WTC11 (cell line): ENCODE measurements at regions not wholly inside any gene's neighbourhood (a gene's known extent, or its start where the extent isn't known, plus 50 kb on each side); places are given as distances from the start of the nearest gene placed in this dataset.

Experiments
- ATAC-seq: fragments of 200-7000 bp; cut with Tn5 transposase; 2 replicates; pipeline ENCODE4 v1.10.0; 2021; ENCODE audit warnings: mild to moderate bottlenecking, moderate library complexity
- CTCF ChIA-PET: fragments of 300-600 bp; sonication (Branson Sonifier 250); formaldehyde crosslinking; loops from one replicate; lab custom pipeline; 2021; ENCODE audit warnings: antibody characterized with exemption; lab: Charles Lee
- POLR2A ChIA-PET: fragments of 350-600 bp; sonication (Branson Sonifier 250); formaldehyde crosslinking; loops from one replicate; lab custom pipeline; 2021; ENCODE audit warnings: antibody characterized with exemption; lab: Charles Lee
- DNase-seq: peaks from one replicate; pipeline ENCODE4 v3.0.0; 2021; ENCODE audit warnings: low spot score
- H3K27ac Mint-ChIP-seq: 2 replicates; pipeline ENCODE4 v1.8.0; 2021; ENCODE audit warnings: mixed read lengths
- H3K27me3 Mint-ChIP-seq: 2 replicates; pipeline ENCODE4 v1.8.0; 2021; ENCODE audit warnings: low read depth, mild to moderate bottlenecking, moderate library complexity, mixed read lengths
- H3K36me3 Mint-ChIP-seq: 2 replicates; pipeline ENCODE4 v1.8.0; 2021; ENCODE audit warnings: mixed read lengths
- H3K4me1 Mint-ChIP-seq: 2 replicates; pipeline ENCODE4 v1.8.0; 2022; ENCODE audit warnings: mixed read lengths
- H3K4me3 Mint-ChIP-seq: 2 replicates; pipeline ENCODE4 v1.8.0; 2021; ENCODE audit warnings: mild to moderate bottlenecking, moderate library complexity, mixed read lengths
- H3K9me3 Mint-ChIP-seq: 2 replicates; pipeline ENCODE4 v1.8.0; 2021; ENCODE audit warnings: mixed read lengths
- CREB1 ChIP-seq: sonication (generic); formaldehyde crosslinking; IDR thresholded peaks from 2 replicates; pipeline ENCODE4 v1.8.0; 2023; ENCODE audit warnings: mild to moderate bottlenecking, missing genetic modification reagents
- EMX1 ChIP-seq: fragments of 250-450 bp; sonication (Bioruptor Pico); IDR thresholded peaks from 2 replicates; pipeline ENCODE4 v1.8.0; 2021; ENCODE audit warnings: mild to moderate bottlenecking
- ESRRA ChIP-seq: sonication (generic); formaldehyde crosslinking; IDR thresholded peaks from 2 replicates; pipeline ENCODE4 v1.8.1; 2022; ENCODE audit warnings: mild to moderate bottlenecking, missing genetic modification reagents, borderline replicate concordance
- GABPB1 ChIP-seq: sonication (generic); formaldehyde crosslinking; IDR thresholded peaks from 2 replicates; pipeline ENCODE4 v1.8.1; 2023; ENCODE audit warnings: mild to moderate bottlenecking, missing genetic modification reagents
- HMGA2 ChIP-seq: fragments of 250-450 bp; sonication (Bioruptor Pico); IDR thresholded peaks from 2 replicates; pipeline ENCODE4 v1.4.0; 2021; ENCODE audit warnings: mild to moderate bottlenecking, moderate library complexity
- KAT7 ChIP-seq: sonication (generic); formaldehyde crosslinking; IDR thresholded peaks from 2 replicates; pipeline ENCODE4 v1.8.1; 2023; ENCODE audit warnings: missing genetic modification reagents, mild to moderate bottlenecking, borderline replicate concordance
- NFE2L1 ChIP-seq: sonication (generic); formaldehyde crosslinking; IDR thresholded peaks from 2 replicates; pipeline ENCODE4 v1.8.1; 2023; ENCODE audit warnings: missing genetic modification reagents
- NR1H2 ChIP-seq: sonication (generic); formaldehyde crosslinking; IDR thresholded peaks from 2 replicates; pipeline ENCODE4 v1.9.0; 2021; ENCODE audit warnings: mild to moderate bottlenecking, moderate library complexity, missing genetic modification reagents
- NR2C2 ChIP-seq: sonication (generic); formaldehyde crosslinking; IDR thresholded peaks from 2 replicates; pipeline ENCODE4 v1.8.0; 2022; ENCODE audit warnings: mild to moderate bottlenecking, missing genetic modification reagents
- SOX15 ChIP-seq: fragments of 250-450 bp; sonication (Bioruptor Pico); IDR thresholded peaks from 2 replicates; pipeline ENCODE4 v1.9.0; 2021; ENCODE audit warnings: mild to moderate bottlenecking
- TEAD4 ChIP-seq: sonication (generic); formaldehyde crosslinking; IDR thresholded peaks from 2 replicates; pipeline ENCODE4 v1.8.0; 2022; ENCODE audit warnings: mild to moderate bottlenecking, missing genetic modification reagents
- ZNF219 ChIP-seq: sonication (generic); formaldehyde crosslinking; IDR thresholded peaks from 2 replicates; pipeline ENCODE4 v1.8.0; 2023; ENCODE audit warnings: missing genetic modification reagents, mild to moderate bottlenecking, borderline replicate concordance
- ZNF232 ChIP-seq: sonication (generic); formaldehyde crosslinking; IDR thresholded peaks from 2 replicates; pipeline ENCODE4 v1.8.0; 2022; ENCODE audit warnings: mild to moderate bottlenecking, missing genetic modification reagents
- TF ChIP-seq, protein P1 (sequence below): sonication (generic); formaldehyde crosslinking; IDR thresholded peaks from 2 replicates; pipeline ENCODE4 v1.8.0; 2023; ENCODE audit warnings: missing genetic modification reagents, mild to moderate bottlenecking, borderline replicate concordance
- TF ChIP-seq, protein P2 (sequence below): fragments of 250-450 bp; sonication (Bioruptor Pico); IDR thresholded peaks from 2 replicates; pipeline ENCODE4 v2.1.2; 2022; ENCODE audit warnings: mild to moderate bottlenecking, moderate library complexity
- TF ChIP-seq, protein P3 (sequence below): sonication (generic); formaldehyde crosslinking; IDR thresholded peaks from 2 replicates; pipeline ENCODE4 v1.8.0; 2023; ENCODE audit warnings: mild to moderate bottlenecking, missing genetic modification reagents
- TF ChIP-seq, protein P4 (sequence below): sonication (generic); formaldehyde crosslinking; IDR thresholded peaks from 2 replicates; pipeline ENCODE4 v1.8.0; 2023; ENCODE audit warnings: missing genetic modification reagents
- TF ChIP-seq, protein P5 (sequence below): sonication (generic); formaldehyde crosslinking; IDR thresholded peaks from 2 replicates; pipeline ENCODE4 v1.8.1; 2022; ENCODE audit warnings: low read depth, missing genetic modification reagents, borderline replicate concordance

DNA sequence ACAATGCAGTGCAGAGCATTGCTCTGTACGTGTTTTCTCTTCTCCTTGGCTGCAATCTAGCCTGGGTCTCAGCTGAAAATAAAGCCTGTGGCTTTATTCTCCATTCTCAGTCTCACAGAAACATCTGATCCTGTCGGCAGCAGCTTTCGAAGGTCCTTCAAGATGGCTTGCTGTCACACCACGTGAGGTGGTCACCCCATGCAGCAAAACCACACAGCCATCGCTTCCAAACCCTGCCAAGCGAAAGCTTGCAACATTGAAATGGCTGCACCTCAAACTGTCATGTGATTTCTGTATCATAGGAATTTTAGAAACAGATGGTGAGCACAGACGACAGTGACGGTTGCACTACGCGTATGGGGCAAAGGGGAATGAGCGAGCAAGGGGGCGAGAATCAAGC is 98.5 kb upstream of the SMARCA2 start:
- Mint-ChIP-seq H3K27ac (no peak overlapping the region), H3K36me3 (no peaks in the 10 kb centered on the region), H3K9me3 (peaks cover 17% of the 10 kb centered on the region), H3K27me3 (no peaks in the 10 kb centered on the region; the same call in 1 of the 2 replicates), H3K4me1 (peaks cover 26% of the 10 kb centered on the region), H3K4me3 (no peak overlapping the region)
- DNase-seq (no peak), ATAC-seq (no peak)
- TF ChIP-seq, protein P1, sequence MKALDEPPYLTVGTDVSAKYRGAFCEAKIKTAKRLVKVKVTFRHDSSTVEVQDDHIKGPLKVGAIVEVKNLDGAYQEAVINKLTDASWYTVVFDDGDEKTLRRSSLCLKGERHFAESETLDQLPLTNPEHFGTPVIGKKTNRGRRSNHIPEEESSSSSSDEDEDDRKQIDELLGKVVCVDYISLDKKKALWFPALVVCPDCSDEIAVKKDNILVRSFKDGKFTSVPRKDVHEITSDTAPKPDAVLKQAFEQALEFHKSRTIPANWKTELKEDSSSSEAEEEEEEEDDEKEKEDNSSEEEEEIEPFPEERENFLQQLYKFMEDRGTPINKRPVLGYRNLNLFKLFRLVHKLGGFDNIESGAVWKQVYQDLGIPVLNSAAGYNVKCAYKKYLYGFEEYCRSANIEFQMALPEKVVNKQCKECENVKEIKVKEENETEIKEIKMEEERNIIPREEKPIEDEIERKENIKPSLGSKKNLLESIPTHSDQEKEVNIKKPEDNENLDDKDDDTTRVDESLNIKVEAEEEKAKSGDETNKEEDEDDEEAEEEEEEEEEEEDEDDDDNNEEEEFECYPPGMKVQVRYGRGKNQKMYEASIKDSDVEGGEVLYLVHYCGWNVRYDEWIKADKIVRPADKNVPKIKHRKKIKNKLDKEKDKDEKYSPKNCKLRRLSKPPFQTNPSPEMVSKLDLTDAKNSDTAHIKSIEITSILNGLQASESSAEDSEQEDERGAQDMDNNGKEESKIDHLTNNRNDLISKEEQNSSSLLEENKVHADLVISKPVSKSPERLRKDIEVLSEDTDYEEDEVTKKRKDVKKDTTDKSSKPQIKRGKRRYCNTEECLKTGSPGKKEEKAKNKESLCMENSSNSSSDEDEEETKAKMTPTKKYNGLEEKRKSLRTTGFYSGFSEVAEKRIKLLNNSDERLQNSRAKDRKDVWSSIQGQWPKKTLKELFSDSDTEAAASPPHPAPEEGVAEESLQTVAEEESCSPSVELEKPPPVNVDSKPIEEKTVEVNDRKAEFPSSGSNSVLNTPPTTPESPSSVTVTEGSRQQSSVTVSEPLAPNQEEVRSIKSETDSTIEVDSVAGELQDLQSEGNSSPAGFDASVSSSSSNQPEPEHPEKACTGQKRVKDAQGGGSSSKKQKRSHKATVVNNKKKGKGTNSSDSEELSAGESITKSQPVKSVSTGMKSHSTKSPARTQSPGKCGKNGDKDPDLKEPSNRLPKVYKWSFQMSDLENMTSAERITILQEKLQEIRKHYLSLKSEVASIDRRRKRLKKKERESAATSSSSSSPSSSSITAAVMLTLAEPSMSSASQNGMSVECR (CRISPR knock-in tag): no peak
- no peak for TF ChIP-seq ZNF232
- TF ChIP-seq HMGA2 (CRISPR knock-in tag): no peak
- TF ChIP-seq, protein P2, sequence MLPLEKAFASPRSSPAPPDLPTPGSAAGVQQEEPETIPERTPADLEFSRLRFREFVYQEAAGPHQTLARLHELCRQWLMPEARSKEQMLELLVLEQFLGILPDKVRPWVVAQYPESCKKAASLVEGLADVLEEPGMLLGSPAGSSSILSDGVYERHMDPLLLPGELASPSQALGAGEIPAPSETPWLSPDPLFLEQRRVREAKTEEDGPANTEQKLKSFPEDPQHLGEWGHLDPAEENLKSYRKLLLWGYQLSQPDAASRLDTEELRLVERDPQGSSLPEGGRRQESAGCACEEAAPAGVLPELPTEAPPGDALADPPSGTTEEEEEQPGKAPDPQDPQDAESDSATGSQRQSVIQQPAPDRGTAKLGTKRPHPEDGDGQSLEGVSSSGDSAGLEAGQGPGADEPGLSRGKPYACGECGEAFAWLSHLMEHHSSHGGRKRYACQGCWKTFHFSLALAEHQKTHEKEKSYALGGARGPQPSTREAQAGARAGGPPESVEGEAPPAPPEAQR (CRISPR knock-in tag): no peak
- TF ChIP-seq CREB1 (CRISPR knock-in tag): no peak
- no peak for TF ChIP-seq SOX15
- TF ChIP-seq ESRRA (CRISPR knock-in tag): no peak
- TF ChIP-seq KAT7 (CRISPR knock-in tag): no peak
- no peak for TF ChIP-seq GABPB1 (CRISPR knock-in tag)
- TF ChIP-seq NR2C2 (CRISPR knock-in tag): no peak
- TF ChIP-seq EMX1 (CRISPR knock-in tag): no peak
- TF ChIP-seq, protein P3, sequence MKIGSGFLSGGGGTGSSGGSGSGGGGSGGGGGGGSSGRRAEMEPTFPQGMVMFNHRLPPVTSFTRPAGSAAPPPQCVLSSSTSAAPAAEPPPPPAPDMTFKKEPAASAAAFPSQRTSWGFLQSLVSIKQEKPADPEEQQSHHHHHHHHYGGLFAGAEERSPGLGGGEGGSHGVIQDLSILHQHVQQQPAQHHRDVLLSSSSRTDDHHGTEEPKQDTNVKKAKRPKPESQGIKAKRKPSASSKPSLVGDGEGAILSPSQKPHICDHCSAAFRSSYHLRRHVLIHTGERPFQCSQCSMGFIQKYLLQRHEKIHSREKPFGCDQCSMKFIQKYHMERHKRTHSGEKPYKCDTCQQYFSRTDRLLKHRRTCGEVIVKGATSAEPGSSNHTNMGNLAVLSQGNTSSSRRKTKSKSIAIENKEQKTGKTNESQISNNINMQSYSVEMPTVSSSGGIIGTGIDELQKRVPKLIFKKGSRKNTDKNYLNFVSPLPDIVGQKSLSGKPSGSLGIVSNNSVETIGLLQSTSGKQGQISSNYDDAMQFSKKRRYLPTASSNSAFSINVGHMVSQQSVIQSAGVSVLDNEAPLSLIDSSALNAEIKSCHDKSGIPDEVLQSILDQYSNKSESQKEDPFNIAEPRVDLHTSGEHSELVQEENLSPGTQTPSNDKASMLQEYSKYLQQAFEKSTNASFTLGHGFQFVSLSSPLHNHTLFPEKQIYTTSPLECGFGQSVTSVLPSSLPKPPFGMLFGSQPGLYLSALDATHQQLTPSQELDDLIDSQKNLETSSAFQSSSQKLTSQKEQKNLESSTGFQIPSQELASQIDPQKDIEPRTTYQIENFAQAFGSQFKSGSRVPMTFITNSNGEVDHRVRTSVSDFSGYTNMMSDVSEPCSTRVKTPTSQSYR (CRISPR knock-in tag): no peak
- TF ChIP-seq, protein P4, sequence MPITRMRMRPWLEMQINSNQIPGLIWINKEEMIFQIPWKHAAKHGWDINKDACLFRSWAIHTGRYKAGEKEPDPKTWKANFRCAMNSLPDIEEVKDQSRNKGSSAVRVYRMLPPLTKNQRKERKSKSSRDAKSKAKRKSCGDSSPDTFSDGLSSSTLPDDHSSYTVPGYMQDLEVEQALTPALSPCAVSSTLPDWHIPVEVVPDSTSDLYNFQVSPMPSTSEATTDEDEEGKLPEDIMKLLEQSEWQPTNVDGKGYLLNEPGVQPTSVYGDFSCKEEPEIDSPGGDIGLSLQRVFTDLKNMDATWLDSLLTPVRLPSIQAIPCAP: no peak
- TF ChIP-seq, protein P5, sequence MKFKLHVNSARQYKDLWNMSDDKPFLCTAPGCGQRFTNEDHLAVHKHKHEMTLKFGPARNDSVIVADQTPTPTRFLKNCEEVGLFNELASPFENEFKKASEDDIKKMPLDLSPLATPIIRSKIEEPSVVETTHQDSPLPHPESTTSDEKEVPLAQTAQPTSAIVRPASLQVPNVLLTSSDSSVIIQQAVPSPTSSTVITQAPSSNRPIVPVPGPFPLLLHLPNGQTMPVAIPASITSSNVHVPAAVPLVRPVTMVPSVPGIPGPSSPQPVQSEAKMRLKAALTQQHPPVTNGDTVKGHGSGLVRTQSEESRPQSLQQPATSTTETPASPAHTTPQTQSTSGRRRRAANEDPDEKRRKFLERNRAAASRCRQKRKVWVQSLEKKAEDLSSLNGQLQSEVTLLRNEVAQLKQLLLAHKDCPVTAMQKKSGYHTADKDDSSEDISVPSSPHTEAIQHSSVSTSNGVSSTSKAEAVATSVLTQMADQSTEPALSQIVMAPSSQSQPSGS: no peak
- no peak for TF ChIP-seq NFE2L1 (CRISPR knock-in tag)
- no peak for TF ChIP-seq ZNF219 (CRISPR knock-in tag)
- no peak for TF ChIP-seq TEAD4 (CRISPR knock-in tag)
- TF ChIP-seq NR1H2 (CRISPR knock-in tag): no peak
- POLR2A ChIA-PET: no interaction called here
- CTCF ChIA-PET: interaction anchor here (2.9 kb wide), 1 partner anchor 23 kb away, joined by 10 read pairs; no protein-coding TSS in a partner anchor
